ENCODE measurements at regions not wholly inside any gene's neighbourhood (a gene's known extent, or its start where the extent isn't known, plus 50 kb on each side); places are given as distances from the start of the nearest gene placed in this dataset.

GRCh38 chr4:115343171-115343570, 229.8 kb upstream of the NDST4 start:
- H3K4me3 ChIP-seq: no peak overlapping the region
- no peak for DNase-seq
- intact Hi-C loops (cut with DNase I, micrococcal nuclease): no loop called here
- TF ChIP-seq CTCF (IDR thresholded peaks at IDR 0.05): no peak
- ATAC-seq: no peak
- H3K36me3 ChIP-seq (ENCODE audit: low read depth): no peaks in the 10 kb centered on the region
- H3K9me3 ChIP-seq: no peaks in the 10 kb centered on the region
- no peaks in the 10 kb centered on the region for H3K4me1 ChIP-seq (ENCODE audit: low read depth)

GRCh38 chr4:115334736-115335411, 221.5 kb upstream of the NDST4 start:
- intact Hi-C loops (cut with DNase I, micrococcal nuclease): no loop called here
- DNase-seq (no peak), ATAC-seq (no peak)
- H3K4me3 ChIP-seq: no peak overlapping the region
- H3K4me1 ChIP-seq (ENCODE audit: low read depth): no peaks in the 10 kb centered on the region
- TF ChIP-seq CTCF (IDR thresholded peaks at IDR 0.05): no peak
- no peaks in the 10 kb centered on the region for H3K9me3 ChIP-seq
- H3K36me3 ChIP-seq (ENCODE audit: low read depth): no peaks in the 10 kb centered on the region

- TF ChIP-seq CTCF (IDR thresholded peaks at IDR 0.05): no peak
- no peak for ATAC-seq
Observed at GRCh38 chr4:115332078-115332477, 218.7 kb upstream of the NDST4 start.

GRCh38 chr4:115331241-115331640, 217.8 kb upstream of the NDST4 start:
- DNase-seq (no peak), ATAC-seq (no peak)
- no peak overlapping the region for H3K4me3 ChIP-seq
- intact Hi-C loops (cut with DNase I, micrococcal nuclease): no loop called here
- H3K4me1 ChIP-seq (ENCODE audit: low read depth): no peaks in the 10 kb centered on the region
- TF ChIP-seq CTCF (IDR thresholded peaks at IDR 0.05): no peak
- H3K36me3 ChIP-seq (ENCODE audit: low read depth): no peaks in the 10 kb centered on the region
- no peaks in the 10 kb centered on the region for H3K9me3 ChIP-seq

More at GRCh38 chr4:115332078-115332477, 218.7 kb upstream of the NDST4 start:
- Histone ChIP-seq H3K9me3 (no peaks in the 10 kb centered on the region), H3K4me1 (ENCODE audit: low read depth) (no peaks in the 10 kb centered on the region), H3K4me3 (no peak overlapping the region), H3K36me3 (ENCODE audit: low read depth) (no peaks in the 10 kb centered on the region)
- intact Hi-C loops (cut with DNase I, micrococcal nuclease): no loop called here
- DNase-seq: no peak

GRCh38 chr4:115325836-115326235, 212.4 kb upstream of the NDST4 start:
- Histone ChIP-seq H3K36me3 (ENCODE audit: low read depth) (no peaks in the 10 kb centered on the region), H3K4me1 (ENCODE audit: low read depth) (no peaks in the 10 kb centered on the region), H3K9me3 (no peaks in the 10 kb centered on the region), H3K4me3 (no peak overlapping the region)
- no peak for ATAC-seq
- TF ChIP-seq CTCF (IDR thresholded peaks at IDR 0.05): no peak
- DNase-seq: no peak
- intact Hi-C loops (cut with DNase I, micrococcal nuclease): no loop called here

Measured in mucosa of descending colon (tissue), 3 donors.